HUES6 (cell line): ENCODE measurements at regions not wholly inside any gene's neighbourhood (a gene's known extent, or its start where the extent isn't known, plus 50 kb on each side); places are given as distances from the start of the nearest gene placed in this dataset.
"Not testable (repeated sequence)": the region's sequence is repeated elsewhere in the genome, so short reads cannot be mapped to it uniquely, and the experiment has no call there.

Source experiments
- H3K27ac ChIP-seq: 2 replicates; pipeline ENCODE4 v1.7.0; 2013; ENCODE audit warnings: low read depth, mild to moderate bottlenecking, low read length, inconsistent platforms
- H3K27me3 ChIP-seq: 2 replicates; pipeline ENCODE4 v1.6.1; 2013; ENCODE audit warnings: low read length; ENCODE audit not compliant: control insufficient read depth, insufficient read depth
- H3K36me3 ChIP-seq: 2 replicates; pipeline ENCODE4 v1.6.1; 2013; ENCODE audit warnings: low read length; ENCODE audit not compliant: control insufficient read depth, insufficient read depth
- H3K4me1 ChIP-seq: 2 replicates; pipeline ENCODE4 v1.6.1; 2013; ENCODE audit warnings: low read length; ENCODE audit not compliant: control insufficient read depth, insufficient read depth
- H3K4me3 ChIP-seq: 2 replicates; pipeline ENCODE4 v1.5.1; 2013; ENCODE audit warnings: low read depth, low read length
- H3K9ac ChIP-seq: one replicate; pipeline ENCODE4 v1.6.1; 2013; ENCODE audit warnings: mild to moderate bottlenecking, low read length
- H3K9me3 ChIP-seq: 2 replicates; pipeline ENCODE4 v1.6.1; 2013; ENCODE audit warnings: low read depth, low read length; ENCODE audit not compliant: control insufficient read depth, insufficient read depth

GRCh38 chr4:115179438-115180062 lies 66.1 kb upstream of the NDST4 start:
- not testable (repeated sequence) for H3K9me3 ChIP-seq, H3K4me3 ChIP-seq, H3K27me3 ChIP-seq

GRCh38 chr4:115178687-115179086 lies 65.3 kb upstream of the NDST4 start:
- not testable (repeated sequence) for H3K9ac ChIP-seq, H3K27ac ChIP-seq, H3K9me3 ChIP-seq, H3K4me1 ChIP-seq, H3K27me3 ChIP-seq, H3K36me3 ChIP-seq, H3K4me3 ChIP-seq

More at GRCh38 chr4:115179438-115180062, 66.1 kb upstream of the NDST4 start:
- H3K36me3 ChIP-seq, H3K27ac ChIP-seq, H3K4me1 ChIP-seq, H3K9ac ChIP-seq: not testable (repeated sequence)

- Histone ChIP-seq H3K27me3 (no peaks in the 10 kb centered on the region), H3K9me3 (no peaks in the 10 kb centered on the region), H3K9ac (no peak overlapping the region), H3K27ac (no peak overlapping the region), H3K36me3 (no peaks in the 10 kb centered on the region), H3K4me1 (no peaks in the 10 kb centered on the region), H3K4me3 (no peak overlapping the region)
Observed at GRCh38 chr4:115171220-115171619, 57.8 kb upstream of the NDST4 start.

GRCh38 chr4:115165503-115165902 lies 52.1 kb upstream of the NDST4 start:
- Histone ChIP-seq H3K36me3 (no peaks in the 10 kb centered on the region), H3K9ac (no peak overlapping the region), H3K4me3 (no peak overlapping the region)

More at GRCh38 chr4:115165503-115165902, 52.1 kb upstream of the NDST4 start:
- Histone ChIP-seq H3K27me3 (no peaks in the 10 kb centered on the region), H3K4me1 (no peaks in the 10 kb centered on the region), H3K9me3 (no peaks in the 10 kb centered on the region), H3K27ac (no peak overlapping the region)
